Small intestine (tissue), 7 donors: ENCODE measurements at regions not wholly inside any gene's neighbourhood (a gene's known extent, or its start where the extent isn't known, plus 50 kb on each side); places are given as distances from the start of the nearest gene placed in this dataset.
"Not testable (repeated sequence)": the region's sequence is repeated elsewhere in the genome, so short reads cannot be mapped to it uniquely, and the experiment has no call there.

Experiments
- DNase-seq, 2 donors: peaks; one replicate each; pipeline versions ENCODE4 v3.0.0 to v3.0.0-alpha.2; 2013
- FAIRE-seq: peaks from 2 replicates; lab custom pipeline; 2012; peaks lifted over from hg19 to GRCh38; lab: Jason Lieb, UNC
- H3K27ac ChIP-seq, 3 donors: one replicate each; pipeline ENCODE4 v1.5.1; 2013; ENCODE audit warnings: low read length in 2 of 3, mild to moderate bottlenecking in 2 of 3, control low read depth in 1 of 3, inconsistent platforms in 1 of 3, low read depth in 1 of 3, moderate library complexity in 1 of 3
- H3K27me3 ChIP-seq, 3 donors: one replicate each; pipeline ENCODE4 v1.6.1; 2013; ENCODE audit warnings: low read length in 3 of 3, inconsistent platforms in 1 of 3; ENCODE audit not compliant: control insufficient read depth in 3 of 3, insufficient read depth in 3 of 3
- H3K36me3 ChIP-seq, 3 donors: one replicate each; pipeline ENCODE4 v1.6.1; 2013; ENCODE audit warnings: low read length in 3 of 3, inconsistent platforms in 1 of 3, low read depth in 1 of 3, mild to moderate bottlenecking in 1 of 3, moderate library complexity in 1 of 3; ENCODE audit not compliant: control insufficient read depth in 3 of 3, insufficient read depth in 2 of 3
- H3K4me1 ChIP-seq, 3 donors: one replicate each; pipeline ENCODE4 v1.6.1; 2013; ENCODE audit warnings: low read length in 2 of 3, inconsistent platforms in 1 of 3, low read depth in 1 of 3, mild to moderate bottlenecking in 1 of 3, moderate library complexity in 1 of 3; ENCODE audit not compliant: control insufficient read depth in 3 of 3, insufficient read depth in 2 of 3
- H3K4me3 ChIP-seq, 3 donors: one replicate each; pipeline ENCODE4 v1.5.1; 2013; ENCODE audit warnings: low read length in 3 of 3, control low read depth in 1 of 3, inconsistent platforms in 1 of 3, low read depth in 1 of 3, mild to moderate bottlenecking in 1 of 3, moderate library complexity in 1 of 3
- H3K9me3 ChIP-seq, 2 donors: one replicate each; pipeline ENCODE4 v1.6.1; 2013; ENCODE audit warnings: low read depth in 1 of 2, low read length in 1 of 2; ENCODE audit not compliant: control insufficient read depth in 2 of 2, insufficient read depth in 1 of 2
- WGBS, 3 donors: extraction: QIAGEN DNeasy Blood & Tissue Kit; methylation state at CpG; one replicate each; pipeline ENCODE4 v1.1.7; 2013; 5-methylcytosine and 5-hydroxymethylcytosine counted together
- donor health status: healthy with polysubstance abuse.
- donor health status: control.
- donor health status: control.
- donor health status: Bipolar disorder and iron deficiency.
- donor health status: healthy.

DNA sequence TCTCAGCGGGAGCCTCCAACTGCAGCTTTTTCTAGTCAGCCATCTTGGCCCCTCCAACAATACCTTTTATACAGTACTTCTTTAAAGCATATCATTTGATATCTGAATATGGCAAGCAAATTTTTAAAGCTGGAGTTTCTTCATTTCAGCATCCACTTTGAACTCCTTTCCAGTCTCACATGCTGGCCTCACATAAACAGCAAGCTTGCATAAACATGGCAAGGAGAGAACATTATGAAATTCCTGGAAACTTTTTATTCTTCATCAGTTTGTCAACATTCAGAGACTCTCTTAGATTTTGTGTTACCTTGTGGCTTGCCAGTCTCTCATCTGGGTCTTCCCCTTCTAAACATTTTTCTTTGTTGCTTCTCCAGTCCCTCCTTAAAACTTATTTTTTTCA lies 745.3 kb downstream of the NR2F1-AS1 start:
- H3K4me3 ChIP-seq: no peak overlapping the region
- no peaks in the 10 kb centered on the region for H3K4me1 ChIP-seq
- H3K27ac ChIP-seq: no peak overlapping the region
- DNase-seq (no peak), FAIRE-seq (no peak)
- H3K36me3 ChIP-seq: no peaks in the 10 kb centered on the region
- no peaks in the 10 kb centered on the region for H3K9me3 ChIP-seq
- WGBS, 3 donors: 0 to 43% (median 5%) methylated on average over 1 of the region's 1 CpG
- H3K27me3 ChIP-seq: no peaks in the 10 kb centered on the region

DNA sequence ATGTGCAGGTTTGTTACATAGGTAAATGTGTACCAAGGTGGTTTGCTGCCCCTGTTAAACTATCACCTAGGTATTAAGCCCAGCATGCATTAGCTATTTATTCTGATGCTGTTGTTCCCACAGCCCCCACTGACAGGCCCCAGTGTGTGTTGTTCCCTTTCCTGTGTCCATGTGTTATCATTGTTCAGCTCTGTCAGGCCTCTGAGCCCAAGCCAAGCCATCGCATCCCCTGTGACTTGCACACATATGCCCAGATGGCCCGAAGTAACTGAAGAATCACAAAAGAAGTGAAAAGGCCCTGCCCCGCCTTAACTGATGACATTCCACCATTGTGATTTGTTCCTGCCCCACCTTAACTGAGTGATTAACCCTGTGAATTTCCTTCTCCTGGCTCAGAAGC lies 757.5 kb downstream of the NR2F1-AS1 start:
- not testable (repeated sequence) for H3K27me3 ChIP-seq, DNase-seq, FAIRE-seq, H3K4me1 ChIP-seq, H3K9me3 ChIP-seq, H3K4me3 ChIP-seq, H3K36me3 ChIP-seq, H3K27ac ChIP-seq
- 75 to 88% (median 87%) methylated on average over 3 of the region's 3 CpGs for WGBS, 3 donors

DNA sequence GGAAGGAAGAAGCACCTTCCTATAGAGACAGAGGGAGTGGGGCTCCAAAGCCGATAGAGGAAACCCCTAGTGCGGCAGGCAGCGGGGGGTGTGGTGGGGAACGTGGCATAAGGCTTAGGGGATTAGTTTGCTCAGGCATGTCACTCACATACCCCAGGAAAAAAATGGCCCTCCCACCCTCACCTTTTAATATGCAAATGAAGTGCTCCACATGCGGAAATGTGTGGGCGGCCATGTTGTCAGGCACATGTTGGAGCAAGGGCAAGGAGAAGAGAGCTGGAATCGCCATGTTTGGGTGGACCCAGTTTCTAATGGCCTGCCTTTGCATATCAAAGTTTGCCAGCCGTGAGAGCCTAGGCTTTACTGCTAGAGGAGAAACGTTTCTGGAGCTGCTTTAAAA lies 758.8 kb downstream of the NR2F1-AS1 start:
- H3K27ac ChIP-seq: no peak overlapping the region
- no peaks in the 10 kb centered on the region for H3K27me3 ChIP-seq
- no peaks in the 10 kb centered on the region for H3K4me1 ChIP-seq
- no peak overlapping the region for H3K4me3 ChIP-seq
- DNase-seq: no peak
- 74 to 81% (median 79%) methylated on average over 9 of the region's 9 CpGs for WGBS, 3 donors
- no peaks in the 10 kb centered on the region for H3K9me3 ChIP-seq
- FAIRE-seq: no peak
- no peaks in the 10 kb centered on the region for H3K36me3 ChIP-seq

DNA sequence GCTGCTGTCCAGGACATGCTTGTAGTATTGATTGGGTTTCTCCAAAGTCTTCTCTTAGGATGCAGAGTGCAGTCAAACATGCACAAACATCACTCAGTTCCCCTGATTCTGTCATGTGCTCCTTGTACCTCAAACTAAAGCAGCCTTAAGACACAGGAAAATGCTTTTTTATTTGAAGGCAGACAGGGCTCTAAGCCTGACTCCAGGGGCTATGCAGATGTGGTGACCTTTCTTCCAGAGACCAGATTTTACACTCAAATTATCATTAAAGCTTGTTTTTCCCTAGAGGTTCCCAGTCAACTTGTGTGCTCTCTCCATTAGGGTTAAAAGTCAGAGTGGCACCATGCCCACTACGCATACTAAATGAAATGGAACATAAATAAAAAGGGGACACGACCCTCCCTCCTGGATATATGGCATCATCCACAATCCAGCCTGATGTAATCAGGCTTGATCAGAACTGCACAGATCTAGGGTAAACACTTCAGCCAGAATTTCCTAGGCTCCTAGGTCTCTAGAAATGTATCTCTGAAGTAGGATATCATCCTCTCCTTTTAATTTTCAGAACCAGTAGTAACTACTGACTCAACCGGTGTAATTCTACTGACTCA lies 771.1 kb downstream of the NR2F1-AS1 start:
- Histone ChIP-seq H3K9me3 (no peaks in the 10 kb centered on the region), H3K27me3 (no peaks in the 10 kb centered on the region), H3K4me3 (no peak overlapping the region), H3K27ac (no peak overlapping the region), H3K4me1 (no peaks in the 10 kb centered on the region), H3K36me3 (no peaks in the 10 kb centered on the region)
- no peak for FAIRE-seq
- no peak for DNase-seq
- WGBS, 3 donors: 71 to 82% (median 75%) methylated on average over 3 of the region's 3 CpGs

DNA sequence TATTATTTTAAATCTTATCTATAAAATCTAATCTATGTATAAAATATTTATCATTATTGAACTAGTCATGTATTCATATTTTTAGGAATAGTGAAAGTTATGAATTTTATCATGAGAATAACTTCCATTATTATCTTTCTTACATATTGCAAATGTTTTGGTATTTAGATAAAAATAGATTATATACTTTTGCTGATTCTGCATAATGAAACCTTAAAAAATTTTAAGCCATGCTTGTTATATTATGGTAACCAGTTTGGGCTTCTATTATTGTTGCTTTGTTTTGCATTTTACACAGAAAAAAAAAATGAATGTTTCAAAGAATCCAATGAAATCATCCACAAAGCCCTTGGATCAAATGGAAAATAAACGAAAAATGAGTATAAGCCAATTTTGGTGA lies 772.5 kb downstream of the NR2F1-AS1 start:
- Histone ChIP-seq H3K27me3 (no peaks in the 10 kb centered on the region), H3K27ac (no peak overlapping the region), H3K4me1 (no peaks in the 10 kb centered on the region), H3K36me3 (no peaks in the 10 kb centered on the region), H3K4me3 (no peak overlapping the region), H3K9me3 (no peaks in the 10 kb centered on the region)
- no peak for DNase-seq
- 71 to 81% (median 74%) methylated on average over 1 of the region's 1 CpG for WGBS, 3 donors
- no peak for FAIRE-seq

DNA sequence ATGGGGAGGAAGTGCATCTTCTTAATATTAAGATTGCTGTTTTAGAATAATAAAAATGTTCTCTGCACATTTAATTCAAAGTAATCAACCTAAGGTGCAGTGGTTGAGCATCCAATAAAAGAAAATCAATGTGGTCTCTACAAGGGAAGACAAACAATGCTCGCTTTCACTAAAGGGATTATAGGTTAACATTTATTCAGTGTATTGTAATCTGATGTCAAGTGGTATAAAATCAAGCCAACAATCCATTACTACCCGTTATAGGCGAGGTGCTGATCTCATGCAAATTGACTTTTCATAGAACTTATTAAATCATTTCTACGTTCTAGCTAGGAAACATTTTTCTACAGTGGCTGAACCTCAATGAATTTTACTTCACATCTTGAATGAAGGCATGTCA lies 773.9 kb downstream of the NR2F1-AS1 start:
- WGBS, 3 donors: 43 to 72% (median 67%) methylated on average over 4 of the region's 4 CpGs
- Histone ChIP-seq H3K27me3 (peaks cover 0 to under 1% (median 0%) of the 10 kb centered on the region in 3 donors), H3K36me3 (no peaks in the 10 kb centered on the region), H3K27ac (no peak overlapping the region), H3K9me3 (no peaks in the 10 kb centered on the region), H3K4me1 (no peaks in the 10 kb centered on the region), H3K4me3 (no peak overlapping the region)
- no peak for DNase-seq
- FAIRE-seq: no peak

DNA sequence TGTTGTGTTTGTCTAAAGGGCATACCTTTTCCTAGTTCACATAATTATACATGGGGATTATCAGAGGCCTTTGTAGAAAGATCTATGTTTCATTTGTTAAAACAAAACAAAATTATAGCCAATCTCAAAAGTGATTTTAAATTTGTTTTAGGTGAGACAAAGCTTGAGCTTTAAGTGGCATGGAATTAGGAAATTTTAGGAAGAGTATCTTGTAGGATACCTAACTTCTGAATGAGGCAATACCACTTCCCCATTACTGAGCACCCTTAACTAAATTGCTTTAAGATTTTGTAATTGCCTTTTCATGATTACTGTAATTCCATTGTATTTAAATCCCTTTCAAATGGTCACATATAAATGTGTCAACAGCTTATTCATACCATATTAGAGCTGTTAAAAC lies 775.6 kb downstream of the NR2F1-AS1 start:
- peaks cover 0 to 3% (median 0%) of the 10 kb centered on the region in 3 donors for H3K27me3 ChIP-seq
- no peak overlapping the region for H3K4me3 ChIP-seq
- no peaks in the 10 kb centered on the region for H3K36me3 ChIP-seq
- DNase-seq (no peak), FAIRE-seq (no peak)
- H3K9me3 ChIP-seq: no peaks in the 10 kb centered on the region
- no peak overlapping the region for H3K27ac ChIP-seq
- no peaks in the 10 kb centered on the region for H3K4me1 ChIP-seq

DNA sequence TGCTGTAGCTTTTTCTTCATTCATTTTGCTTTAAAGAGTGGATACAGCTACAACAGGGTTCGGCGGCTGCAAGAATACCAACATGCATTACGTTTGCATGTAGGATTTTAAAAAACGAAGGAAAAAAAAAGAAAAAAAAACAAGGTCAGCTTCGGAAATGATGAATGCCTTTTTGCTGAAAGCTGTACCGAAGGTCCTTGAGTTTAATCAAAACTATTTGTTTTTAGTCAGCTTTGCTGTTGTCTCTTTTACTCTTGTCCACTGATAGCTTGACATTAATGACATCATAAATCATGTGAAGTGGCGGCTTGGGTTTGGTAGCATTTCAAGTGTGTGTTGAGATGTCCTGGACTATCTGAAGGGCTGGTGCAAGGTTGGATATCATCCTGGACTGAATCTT lies 779.1 kb downstream of the NR2F1-AS1 start:
- Histone ChIP-seq H3K27me3 (peaks cover 0 to 3% (median 0%) of the 10 kb centered on the region in 3 donors), H3K9me3 (no peaks in the 10 kb centered on the region), H3K4me3 (no peak overlapping the region), H3K36me3 (no peaks in the 10 kb centered on the region), H3K4me1 (no peaks in the 10 kb centered on the region), H3K27ac (no peak overlapping the region)
- DNase-seq: no peak
- FAIRE-seq: no peak
- WGBS, 3 donors: 10 to 28% (median 20%) methylated on average over 7 of the region's 7 CpGs

DNA sequence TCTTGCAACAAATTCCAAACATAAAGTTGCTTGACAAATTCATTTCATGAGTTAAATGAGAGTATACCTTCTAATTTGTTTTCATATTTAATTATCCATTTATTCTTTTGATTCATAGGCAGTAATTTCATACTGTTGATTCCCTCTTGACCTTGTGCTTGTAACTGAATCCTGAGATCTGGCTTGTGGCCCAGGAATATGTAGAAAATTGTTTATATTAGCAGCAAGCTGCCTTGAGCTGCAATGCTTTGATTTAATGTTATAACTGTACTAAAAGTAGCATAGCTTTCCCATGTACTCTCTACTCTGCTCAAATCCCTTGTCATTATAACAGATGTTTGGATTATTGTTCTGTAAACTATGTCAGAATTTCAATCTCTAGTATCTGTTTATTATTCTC lies 780.7 kb downstream of the NR2F1-AS1 start:
- H3K4me3 ChIP-seq: no peak overlapping the region
- no peak overlapping the region for H3K27ac ChIP-seq
- FAIRE-seq (no peak), DNase-seq (peak in 1 of 2 donors; percentile 5)
- peaks cover 0 to 3% (median 0%) of the 10 kb centered on the region in 3 donors for H3K27me3 ChIP-seq
- no peaks in the 10 kb centered on the region for H3K36me3 ChIP-seq
- no peaks in the 10 kb centered on the region for H3K4me1 ChIP-seq
- peaks cover 0 to 8% of the 10 kb centered on the region in 2 donors for H3K9me3 ChIP-seq
